Lung (tissue), 11 donors: ENCODE measurements at regions not wholly inside any gene's neighbourhood (a gene's known extent, or its start where the extent isn't known, plus 50 kb on each side); places are given as distances from the start of the nearest gene placed in this dataset.

Experiments
- ATAC-seq: fragments of 200-7000 bp; cut with Tn5 transposase; one replicate; pipeline ENCODE4 v1.9.1; 2020; ENCODE audit warnings: moderate number of reproducible peaks; ENCODE audit not compliant: insufficient read depth, low FRiP score
- DNase-seq, 3 donors: peaks; one replicate each; pipeline ENCODE4 v3.0.0-alpha.2; 2013 to 2017
- H3K27ac ChIP-seq, 2 donors: one replicate each; pipeline ENCODE4 v1.5.1; 2013; ENCODE audit warnings: mild to moderate bottlenecking in 2 of 2, moderate library complexity in 2 of 2, control low read depth in 1 of 2, inconsistent platforms in 1 of 2, low read depth in 1 of 2, low read length in 1 of 2
- H3K27me3 ChIP-seq, 3 donors: one replicate each; pipeline ENCODE4 v1.5.1; 2013; ENCODE audit warnings: low read length in 2 of 3; ENCODE audit not compliant: control insufficient read depth in 3 of 3, insufficient read depth in 3 of 3
- H3K36me3 ChIP-seq, 4 donors: one replicate each; pipeline ENCODE4 v1.5.1; 2013; ENCODE audit warnings: low read length in 4 of 4, mild to moderate bottlenecking in 1 of 4, moderate library complexity in 1 of 4; ENCODE audit not compliant: control insufficient read depth in 4 of 4, insufficient read depth in 4 of 4
- H3K4me1 ChIP-seq, 5 donors: one replicate each; pipeline ENCODE4 v1.5.1; 2013; ENCODE audit warnings: low read length in 5 of 5, mild to moderate bottlenecking in 2 of 5, moderate library complexity in 1 of 5; ENCODE audit not compliant: control insufficient read depth in 5 of 5, insufficient read depth in 5 of 5
- H3K4me3 ChIP-seq: one replicate; pipeline ENCODE4 v1.5.1; 2013; ENCODE audit warnings: mild to moderate bottlenecking, control low read depth, moderate library complexity
- H3K9ac ChIP-seq, 2 donors: one replicate each; pipeline ENCODE4 v1.5.1; 2013; ENCODE audit warnings: low read length in 2 of 2, control low read depth in 1 of 2; ENCODE audit not compliant: insufficient read depth in 1 of 2
- H3K9me3 ChIP-seq, 4 donors: one replicate each; pipeline ENCODE4 v1.5.1; 2013; ENCODE audit warnings: low read length in 3 of 4, mild to moderate bottlenecking in 1 of 4, moderate library complexity in 1 of 4; ENCODE audit not compliant: control insufficient read depth in 4 of 4, insufficient read depth in 3 of 4
- CTCF ChIP-seq: IDR thresholded peaks from 2 replicates; pipeline ENCODE4 v1.5.1; 2012; ENCODE audit warnings: mild to moderate bottlenecking; ENCODE audit errors: control extremely low read depth, extremely low read depth
- WGBS, 2 donors: extraction: QIAGEN DNeasy Blood & Tissue Kit; methylation state at CpG; one replicate each; pipeline ENCODE4 v1.1.7; 2013; 5-methylcytosine and 5-hydroxymethylcytosine counted together
- donor health status: control.
- donor health status: control.
- donor health status: Bipolar disorder and iron deficiency.
- donor health status: healthy.
- donor health status: DM: yes; HTN: yes; CAD: no.

- ATAC-seq, result no peak
- TF ChIP-seq CTCF, result no peak
- WGBS, 2 donors, result 86% methylated on average over 11 of the region's 11 CpGs
- no peaks in the 10 kb centered on the region for H3K27me3 ChIP-seq
- no peak for DNase-seq
- no peak overlapping the region for H3K4me3 ChIP-seq
- H3K9me3 ChIP-seq, result peaks cover 0 to 2% (median 0%) of the 10 kb centered on the region in 4 donors
- H3K36me3 ChIP-seq, result no peaks in the 10 kb centered on the region
- H3K27ac ChIP-seq, result no peak overlapping the region
- no peaks in the 10 kb centered on the region for H3K4me1 ChIP-seq
- H3K9ac ChIP-seq, result no peak overlapping the region
These were observed 269.1 kb downstream of the MED10 start for GRCh38 chr5:6108981-6109825.

- whole genome bisulfite sequencing, 2 donors, result 61 to 74% methylated on average over 5 of the region's 5 CpGs
- DNase-seq (no peak), ATAC-seq (no peak)
- Histone ChIP-seq H3K27me3 (no peaks in the 10 kb centered on the region), H3K27ac (no peak overlapping the region), H3K36me3 (no peaks in the 10 kb centered on the region), H3K4me3 (no peak overlapping the region), H3K9ac (no peak overlapping the region), H3K9me3 (peaks cover 0 to 2% (median 0%) of the 10 kb centered on the region in 4 donors), H3K4me1 (no peaks in the 10 kb centered on the region)
- no peak for TF ChIP-seq CTCF
These were observed 269.9 kb downstream of the MED10 start for GRCh38 chr5:6108540-6108848.

GRCh38 chr5:6107675-6108539 is 270.4 kb downstream of the MED10 start:
- 70 to 72% methylated on average over 13 of the region's 13 CpGs for WGBS, 2 donors
- Histone ChIP-seq H3K9ac (no peak overlapping the region), H3K36me3 (no peaks in the 10 kb centered on the region), H3K4me3 (no peak overlapping the region), H3K27ac (no peak overlapping the region), H3K4me1 (no peaks in the 10 kb centered on the region), H3K9me3 (peaks cover 0 to 2% (median 0%) of the 10 kb centered on the region in 4 donors), H3K27me3 (no peaks in the 10 kb centered on the region)
- ATAC-seq, result no peak
- no peak for TF ChIP-seq CTCF
- DNase-seq, result no peak
